GM21526 (cell line): ENCODE measurements at regions not wholly inside any gene's neighbourhood (a gene's known extent, or its start where the extent isn't known, plus 50 kb on each side); places are given as distances from the start of the nearest gene placed in this dataset.
"Not testable (repeated sequence)": the region's sequence is repeated elsewhere in the genome, so short reads cannot be mapped to it uniquely, and the experiment has no call there.

Source experiments
- ATAC-seq: cut with Tn5 transposase; IDR thresholded peaks from one replicate; pipeline ENCODE4 v1.9.1; 2021; ENCODE audit warnings: moderate library complexity; ENCODE audit not compliant: unreplicated experiment, low FRiP score

DNA sequence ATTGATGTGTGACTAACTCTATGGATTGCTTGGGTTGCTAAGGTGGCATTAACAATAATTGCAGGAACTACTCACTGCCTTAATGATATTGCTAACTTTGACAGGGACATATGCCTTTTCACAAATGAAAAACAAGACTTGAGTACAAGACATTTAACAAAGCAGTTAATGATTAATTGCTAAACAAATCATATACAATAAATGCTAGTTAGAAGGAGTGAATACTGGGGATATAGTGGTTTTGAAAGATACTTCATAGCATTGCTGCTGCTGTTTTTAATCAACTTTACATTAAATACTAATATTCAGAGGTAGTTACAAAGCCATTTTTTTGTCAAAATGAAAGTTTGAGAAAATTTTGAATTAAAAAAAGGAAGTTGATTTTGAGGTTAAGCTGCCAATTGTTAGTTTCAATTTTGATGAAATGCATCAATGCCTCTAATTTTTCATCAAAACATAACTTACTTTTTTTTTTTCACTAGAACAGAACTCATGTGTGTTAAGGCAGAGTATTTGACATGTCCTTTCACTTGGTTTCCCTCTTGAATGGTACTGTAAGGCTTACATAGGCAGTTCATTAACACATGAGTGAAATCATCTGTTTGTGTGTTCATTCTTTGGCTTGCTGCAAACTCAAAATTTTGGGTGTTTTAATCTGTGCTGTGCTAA lies 106.2 kb upstream of the SEMA3D start:
- no peak for ATAC-seq

DNA sequence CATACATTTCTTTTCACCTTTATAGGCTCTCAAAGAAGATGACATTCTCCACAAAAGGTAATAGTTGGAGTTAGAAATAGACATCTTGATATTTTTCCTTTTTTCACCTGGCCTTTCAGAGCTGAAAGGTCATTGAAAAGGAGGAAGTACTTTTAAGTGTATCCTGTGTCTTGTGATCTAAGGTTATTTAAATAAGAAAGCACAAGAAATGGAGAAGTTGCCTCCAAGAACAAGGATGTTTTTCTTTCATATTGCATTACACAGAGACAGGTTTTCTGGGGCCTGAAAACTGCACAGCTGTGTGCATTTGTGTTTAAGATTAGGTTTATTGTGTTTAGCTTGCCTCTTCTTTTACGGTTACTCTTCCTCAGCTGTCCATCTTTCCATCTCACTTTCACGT lies 103.4 kb upstream of the SEMA3D start:
- ATAC-seq = no peak

DNA sequence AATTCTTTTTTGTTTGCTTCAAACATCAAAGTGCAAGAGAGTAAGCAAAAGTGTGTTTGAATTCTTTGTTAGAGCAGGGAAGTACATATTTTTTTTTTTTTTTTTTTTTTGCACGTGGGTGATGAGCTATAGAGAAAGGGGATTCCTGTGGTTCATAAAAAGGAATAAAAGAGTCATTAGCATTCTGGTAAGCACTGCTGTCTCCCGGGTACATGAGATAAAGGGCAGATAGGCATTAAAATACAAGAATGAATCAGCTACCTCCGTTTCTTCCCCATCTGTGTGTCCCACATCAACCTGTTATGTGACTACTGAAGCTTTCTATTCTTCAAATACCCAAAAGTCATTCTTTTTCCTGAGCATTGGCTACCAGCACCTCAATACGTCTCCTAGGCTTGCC lies 102.4 kb upstream of the SEMA3D start:
- ATAC-seq = no peak

- ATAC-seq = no peak
These were observed 100.4 kb upstream of the SEMA3D start for GRCh38 chr7:85287106-85287825.

DNA sequence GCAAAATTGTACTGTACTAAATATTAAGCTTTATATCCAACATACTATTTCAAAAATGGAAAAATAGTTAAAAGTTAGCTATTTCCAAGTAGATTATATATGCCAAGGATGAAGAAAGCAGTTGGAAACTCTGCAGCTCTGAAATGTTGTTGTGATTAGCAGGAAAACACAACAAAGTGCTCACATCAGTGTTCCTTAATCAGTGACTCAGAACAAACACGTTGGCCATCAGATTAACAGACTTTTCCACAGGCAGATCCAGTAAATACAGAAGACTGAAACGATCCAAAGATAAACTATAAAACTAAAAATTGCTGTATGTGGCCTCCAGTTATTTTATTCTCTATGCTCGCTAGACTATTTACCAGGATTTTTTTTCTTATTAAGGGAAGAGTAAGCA lies 99.6 kb upstream of the SEMA3D start:
- ATAC-seq = no peak

DNA sequence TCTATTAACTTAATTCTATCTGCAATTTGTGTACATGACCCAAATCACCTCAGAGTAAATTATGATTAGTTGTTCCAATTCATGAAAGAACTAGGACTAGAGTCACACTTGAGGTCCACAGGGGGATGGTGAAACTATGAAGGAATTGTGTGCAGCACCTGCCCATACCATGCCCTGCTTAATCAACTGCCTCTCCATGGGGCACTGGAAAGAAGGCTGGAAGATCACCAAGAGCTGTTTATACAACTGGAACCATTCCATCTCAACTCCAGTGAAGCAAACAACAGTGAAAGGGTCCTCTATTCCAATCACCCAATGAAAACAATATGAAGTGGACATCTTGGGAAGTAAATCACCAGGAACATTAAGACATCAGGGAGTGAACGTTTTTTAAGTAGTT lies 98.7 kb upstream of the SEMA3D start:
- no peak for ATAC-seq

GRCh38 chr7:85275204-85275603 lies 88.3 kb upstream of the SEMA3D start:
- no peak for ATAC-seq

DNA sequence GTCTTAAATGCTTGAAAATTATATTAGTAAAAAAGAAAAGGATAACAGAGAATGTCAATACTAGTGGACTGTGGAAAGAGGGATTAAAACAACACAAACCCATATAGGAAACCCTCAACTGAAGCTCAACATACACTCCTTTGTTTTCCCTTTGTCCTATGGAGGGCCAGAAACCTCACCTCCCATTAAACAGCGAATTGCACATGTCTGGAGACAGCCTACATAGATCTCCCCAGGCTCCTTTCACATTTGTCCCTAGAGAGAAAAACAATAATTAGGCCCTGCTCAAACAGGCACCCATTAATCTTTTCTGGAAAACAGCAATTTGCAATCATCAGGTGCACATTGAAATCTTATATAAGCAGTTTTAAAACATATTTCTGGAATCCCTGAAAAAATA lies 87.6 kb upstream of the SEMA3D start:
- ATAC-seq = no peak

DNA sequence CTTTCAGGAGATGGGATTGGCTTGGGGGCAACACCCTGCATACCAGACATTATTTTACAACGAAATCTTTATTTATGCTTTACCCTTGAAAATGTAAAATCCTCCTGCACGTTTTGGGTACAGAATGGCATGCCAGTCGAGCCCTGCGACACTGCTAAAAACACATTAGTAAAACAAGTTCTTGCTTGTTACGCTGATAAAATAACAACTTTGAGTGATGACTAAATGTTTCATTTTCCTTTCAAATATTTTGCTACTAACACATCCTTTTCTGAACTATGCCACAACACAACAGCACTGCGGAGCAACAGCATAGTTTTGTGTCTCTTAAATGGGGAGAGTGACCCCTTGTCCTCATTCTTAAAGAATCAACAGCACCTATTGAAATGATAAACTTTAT lies 76.0 kb upstream of the SEMA3D start:
- ATAC-seq = no peak

- no peak for ATAC-seq
These were observed 74.5 kb upstream of the SEMA3D start for GRCh38 chr7:85261336-85261735.

- not testable (repeated sequence) for ATAC-seq
These were observed 62.9 kb upstream of the SEMA3D start for GRCh38 chr7:85249787-85250186.

DNA sequence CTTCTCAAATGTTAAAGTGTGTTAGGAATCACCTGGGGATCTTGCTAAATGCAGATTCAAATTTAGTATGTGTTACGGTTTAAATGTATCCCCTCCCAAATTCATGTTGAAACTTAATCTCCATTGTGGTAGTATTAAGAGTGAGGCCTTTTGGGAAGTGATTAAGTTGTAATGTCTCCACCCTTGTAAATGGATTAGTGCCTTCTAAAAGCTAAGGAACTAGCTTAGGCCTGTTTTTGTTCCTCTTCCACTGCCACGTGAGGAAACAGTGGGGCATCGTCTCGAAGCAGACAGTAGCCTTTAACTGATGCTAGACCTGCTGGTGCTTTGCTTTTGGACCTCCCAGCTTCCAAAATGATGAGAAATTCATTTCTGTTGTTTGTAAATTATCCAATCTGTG lies 52.3 kb upstream of the SEMA3D start:
- no peak for ATAC-seq

DNA sequence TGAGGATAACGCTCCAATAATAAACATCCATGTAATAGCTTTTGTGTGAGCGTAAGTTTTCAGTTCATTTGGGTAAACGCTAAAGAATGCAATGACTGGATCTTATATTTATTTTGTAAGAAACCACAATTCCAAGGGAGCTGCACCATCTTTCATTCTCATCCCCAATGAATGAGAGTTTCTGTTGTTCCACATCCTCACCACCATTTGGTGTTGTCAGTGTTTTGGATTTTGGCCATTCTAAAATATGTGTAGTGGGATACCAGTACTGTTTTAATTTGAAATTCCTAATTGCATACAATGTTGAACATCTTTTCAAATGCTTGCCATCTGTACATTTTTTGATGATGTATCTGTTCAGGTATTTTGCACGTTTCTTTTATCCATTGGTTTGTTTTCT lies 50.9 kb upstream of the SEMA3D start:
- ATAC-seq = no peak
